ENCODE measurements at regions not wholly inside any gene's neighbourhood (a gene's known extent, or its start where the extent isn't known, plus 50 kb on each side); places are given as distances from the start of the nearest gene placed in this dataset.

GRCh38 chrX:15976396-15976795, 121.8 kb upstream of the AP1S2 start:
- DNase-seq: no peak
- no peaks in the 10 kb centered on the region for H3K36me3 Mint-ChIP-seq (ENCODE audit: low read depth)
- H3K9me3 Mint-ChIP-seq: no peaks in the 10 kb centered on the region
- no peaks in the 10 kb centered on the region for H3K27me3 Mint-ChIP-seq (ENCODE audit: low read depth, poor library complexity)
- H3K4me1 Mint-ChIP-seq: peaks cover 16% of the 10 kb centered on the region
- no peak for TF ChIP-seq CTCF (IDR thresholded peaks at IDR 0.05)
- no peak overlapping the region for H3K4me3 Mint-ChIP-seq
- no peak overlapping the region for H3K27ac Mint-ChIP-seq

GRCh38 chrX:15973946-15974345, 119.3 kb upstream of the AP1S2 start:
- Mint-ChIP-seq H3K36me3 (ENCODE audit: low read depth) (no peaks in the 10 kb centered on the region), H3K4me3 (no peak overlapping the region), H3K27me3 (ENCODE audit: low read depth, poor library complexity) (no peaks in the 10 kb centered on the region), H3K4me1 (peaks cover 16% of the 10 kb centered on the region), H3K9me3 (no peaks in the 10 kb centered on the region), H3K27ac (peak overlapping the region; percentile 41)
- DNase-seq: no peak
- no peak for TF ChIP-seq CTCF (IDR thresholded peaks at IDR 0.05)

GRCh38 chrX:15973299-15973698, 118.7 kb upstream of the AP1S2 start:
- Mint-ChIP-seq H3K9me3 (no peaks in the 10 kb centered on the region), H3K27ac (no peak overlapping the region), H3K4me1 (peaks cover 16% of the 10 kb centered on the region), H3K4me3 (no peak overlapping the region), H3K36me3 (ENCODE audit: low read depth) (no peaks in the 10 kb centered on the region), H3K27me3 (ENCODE audit: low read depth, poor library complexity) (no peaks in the 10 kb centered on the region)
- no peak for DNase-seq
- TF ChIP-seq CTCF (IDR thresholded peaks at IDR 0.05): peak; percentile 48

- H3K4me3 Mint-ChIP-seq: no peak overlapping the region
- peaks cover 13% of the 10 kb centered on the region for H3K4me1 Mint-ChIP-seq
- no peak for DNase-seq
- no peaks in the 10 kb centered on the region for H3K36me3 Mint-ChIP-seq (ENCODE audit: low read depth)
- H3K9me3 Mint-ChIP-seq: no peaks in the 10 kb centered on the region
- no peaks in the 10 kb centered on the region for H3K27me3 Mint-ChIP-seq (ENCODE audit: low read depth, poor library complexity)
- H3K27ac Mint-ChIP-seq: no peak overlapping the region
- TF ChIP-seq CTCF (IDR thresholded peaks at IDR 0.05): no peak
These were observed 117.1 kb upstream of the AP1S2 start for GRCh38 chrX:15971696-15972095.

DNA sequence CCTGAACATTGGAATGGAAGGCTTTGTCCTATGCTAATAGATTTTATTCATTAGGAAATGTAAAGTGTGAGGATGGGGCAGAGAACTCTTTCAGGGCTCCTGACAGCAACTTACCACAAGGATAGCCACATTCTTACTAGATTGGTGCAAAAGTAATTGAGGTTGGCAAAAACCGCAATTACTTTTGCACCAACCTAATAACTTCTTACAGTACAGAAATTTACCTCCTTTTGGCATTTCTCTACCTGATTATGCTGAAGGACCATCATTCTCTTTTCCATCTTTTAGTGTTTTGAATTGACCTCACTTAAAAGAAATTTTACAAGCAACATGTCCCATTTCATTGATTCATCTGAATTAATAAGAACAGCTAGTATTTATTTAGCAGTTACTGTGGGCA, 109.2 kb upstream of the AP1S2 start:
- DNase-seq: no peak
- no peaks in the 10 kb centered on the region for H3K27me3 Mint-ChIP-seq (ENCODE audit: low read depth, poor library complexity)
- H3K36me3 Mint-ChIP-seq (ENCODE audit: low read depth): no peaks in the 10 kb centered on the region
- no peak overlapping the region for H3K4me3 Mint-ChIP-seq
- H3K9me3 Mint-ChIP-seq: peaks cover 4% of the 10 kb centered on the region
- H3K27ac Mint-ChIP-seq: no peak overlapping the region
- no peaks in the 10 kb centered on the region for H3K4me1 Mint-ChIP-seq
- no peak for TF ChIP-seq CTCF (IDR thresholded peaks at IDR 0.05)

DNA sequence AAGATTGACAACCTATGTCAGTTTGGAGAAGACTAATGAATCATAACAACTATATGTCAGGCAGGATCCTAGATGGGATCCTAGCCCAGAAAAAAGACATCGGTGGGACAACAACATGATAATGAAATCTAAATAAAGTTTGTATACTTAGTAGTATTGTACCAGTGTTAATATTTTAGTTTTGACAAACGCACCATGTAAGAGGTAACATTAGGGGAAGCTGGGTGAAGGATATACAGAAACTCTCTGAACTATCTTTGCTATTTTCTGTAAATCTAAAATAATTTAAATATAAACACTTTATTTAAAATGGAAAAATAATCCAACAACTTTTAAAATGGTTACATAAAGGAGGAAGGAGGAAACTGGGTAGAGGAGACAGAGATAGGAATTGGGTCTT, 105.6 kb upstream of the AP1S2 start:
- Mint-ChIP-seq H3K27ac (no peak overlapping the region), H3K27me3 (ENCODE audit: low read depth, poor library complexity) (no peaks in the 10 kb centered on the region), H3K9me3 (peaks cover 4% of the 10 kb centered on the region), H3K36me3 (ENCODE audit: low read depth) (no peaks in the 10 kb centered on the region), H3K4me1 (peaks cover 14% of the 10 kb centered on the region), H3K4me3 (no peak overlapping the region)
- TF ChIP-seq CTCF (IDR thresholded peaks at IDR 0.05): no peak
- no peak for DNase-seq
